B cell (primary cell): ENCODE measurements at regions not wholly inside any gene's neighbourhood (a gene's known extent, or its start where the extent isn't known, plus 50 kb on each side); places are given as distances from the start of the nearest gene placed in this dataset.

ENCODE experiments used
- CTCF ChIP-seq: fragments of 200-600 bp; IDR thresholded peaks from one replicate; pipeline ENCODE4 v1.8.0; 2022; ENCODE audit warnings: antibody characterized with exemption, mild to moderate bottlenecking
- EZH2 ChIP-seq: IDR thresholded peaks from 2 replicates; pipeline ENCODE4 v1.6.1; 2012; ENCODE audit warnings: borderline replicate concordance, low read depth, mild to moderate bottlenecking, moderate library complexity, low read length; ENCODE audit not compliant: insufficient read depth, poor library complexity, severe bottlenecking

GRCh38 chr3:157574531-157574930 is 71.3 kb upstream of the VEPH1 start:
- TF ChIP-seq CTCF (no peak), EZH2 (no peak)
